K562 (cell line): ENCODE measurements at regions not wholly inside any gene's neighbourhood (a gene's known extent, or its start where the extent isn't known, plus 50 kb on each side); places are given as distances from the start of the nearest gene placed in this dataset.

Experiments used
- BRD4 ChIP-seq: fragments of 200-600 bp; sonication (generic); IDR thresholded peaks from 2 replicates; pipeline ENCODE4 v1.6.1; 2017; ENCODE audit warnings: inconsistent platforms
- CBFB ChIP-seq: sonication (generic); formaldehyde crosslinking; IDR thresholded peaks from 2 replicates; pipeline ENCODE4 v1.4.0; 2020; ENCODE audit warnings: mild to moderate bottlenecking, missing genetic modification reagents
- NFYB ChIP-seq: IDR thresholded peaks from 2 replicates; pipeline ENCODE4 v1.6.1; 2011; ENCODE audit warnings: mild to moderate bottlenecking, moderate library complexity; ENCODE audit not compliant: insufficient read length; ENCODE audit errors: extremely low read depth
- POLR2AphosphoS5 ChIP-seq: IDR thresholded peaks from 2 replicates; pipeline ENCODE4 v1.6.1; 2011; ENCODE audit warnings: mild to moderate bottlenecking, low read depth, low read length, moderate library complexity; ENCODE audit not compliant: control insufficient read depth, insufficient read depth
- SREBF2 ChIP-seq: sonication (generic); formaldehyde crosslinking; IDR thresholded peaks from 2 replicates; pipeline ENCODE4 v1.4.0; 2020; ENCODE audit warnings: mild to moderate bottlenecking, missing genetic modification reagents
- THAP7 ChIP-seq: fragments of 250-450 bp; sonication (Bioruptor Pico); IDR thresholded peaks from 2 replicates; pipeline ENCODE4 v1.5.0; 2021
- ZBTB49 ChIP-seq: sonication (generic); formaldehyde crosslinking; IDR thresholded peaks from 2 replicates; pipeline ENCODE4 v1.8.0; 2022; ENCODE audit warnings: missing genetic modification reagents, mild to moderate bottlenecking, borderline replicate concordance
- ZNF146 ChIP-seq: IDR thresholded peaks from one replicate; pipeline ENCODE4 v1.6.1; 2018; ENCODE audit warnings: missing compliant biosample characterization; ENCODE audit not compliant: unreplicated experiment
- ZNF24 ChIP-seq: fragments of 450-650 bp; IDR thresholded peaks from 2 replicates; pipeline ENCODE4 v1.6.1; 2016

GRCh38 chr16:63830061-63830460 is 1291.8 kb downstream of the CDH11 start:
- TF ChIP-seq NFYB (no peak), CBFB (CRISPR knock-in tag) (no peak), THAP7 (no peak), POLR2AphosphoS5 (no peak), SREBF2 (CRISPR knock-in tag) (no peak), BRD4 (no peak), ZBTB49 (CRISPR knock-in tag) (no peak), ZNF24 (no peak), ZNF146 (CRISPR knock-in tag) (no peak)
